ENCODE measurements at regions not wholly inside any gene's neighbourhood (a gene's known extent, or its start where the extent isn't known, plus 50 kb on each side); places are given as distances from the start of the nearest gene placed in this dataset.

- intact Hi-C loops (cut with micrococcal nuclease) (no loop called here), dilution Hi-C loops (cut with HindIII; ENCODE audit: low sequenced_read_pairs, unreplicated experiment) (no loop called here), in situ Hi-C loops (cut with MboI; ENCODE audit: low sequenced_read_pairs) (no loop called here)
- BruUV-seq (replicated peaks): no TSS peak
- Histone ChIP-seq H3K9me1 (ENCODE audit: insufficient read depth, low read length) (0 out of 2 replicates have a peak, but pooled peaks cover 3% of the 10 kb centered on the region), H3K14ac (replicated peaks; ENCODE audit: low read depth, low read length) (no peak overlapping the region), H2BK20ac (ENCODE audit: low read depth, low read length) (no peak overlapping the region), H3K9ac (ENCODE audit: low read depth, low read length) (no peak overlapping the region), H3K9me3 (ENCODE audit: control insufficient read depth, insufficient read depth, low read length) (no peaks in the 10 kb centered on the region), H2BK15ac (ENCODE audit: low read depth, low read length) (no peak overlapping the region), H3K4ac (ENCODE audit: low read depth, low read length) (no peak overlapping the region), H2AK5ac (ENCODE audit: low read depth, low read length) (no peak overlapping the region), H3K4me1 (ENCODE audit: control insufficient read depth, insufficient read depth, low read length) (peaks cover 6% of the 10 kb centered on the region), H3K27me3 (ENCODE audit: control insufficient read depth, insufficient read depth, low read length) (no peaks in the 10 kb centered on the region), H3K56ac (ENCODE audit: extremely low read depth, insufficient read depth, low read length) (no peak overlapping the region), H4K8ac (ENCODE audit: low read depth in 2 of 2, low read length in 2 of 2) (no peak overlapping the region), H3K4me2 (ENCODE audit: low read depth, low read length) (no peak overlapping the region), H3K36me3 (ENCODE audit: control insufficient read depth, insufficient read depth, low read length) (no peaks in the 10 kb centered on the region), H4K5ac (ENCODE audit: low read depth, low read length) (no peak overlapping the region), H2AK9ac (replicated peaks; ENCODE audit: low read depth, low read length, poor library complexity) (no peak overlapping the region), H3K18ac (ENCODE audit: low read depth, low read length) (no peak overlapping the region), H4K91ac (ENCODE audit: insufficient read depth, low read depth, low read length) (no peak overlapping the region), H3K4me3 (ENCODE audit: insufficient read depth, low read depth, low read length) (no peak overlapping the region), H4K20me1 (ENCODE audit: insufficient read depth, low read length) (no peaks in the 10 kb centered on the region), H2AFZ (replicated peaks; ENCODE audit: low read length, poor library complexity) (no peak overlapping the region), H2BK5ac (ENCODE audit: low read depth, low read length, poor library complexity, severe bottlenecking) (no peak overlapping the region), H3K27ac (ENCODE audit: insufficient read depth, low read length) (no peak overlapping the region), H2BK120ac (ENCODE audit: low read depth, low read length) (no peak overlapping the region), H3K23ac (ENCODE audit: low read depth, low read length) (no peak overlapping the region), H3K79me1 (ENCODE audit: low read depth in 1 of 2, low read length in 2 of 2) (no peaks in the 10 kb centered on the region)
- no peak for ATAC-seq (ENCODE audit: low read depth)
- TF ChIP-seq RAD21 (IDR thresholded peaks at IDR 0.05; ENCODE audit: low read length) (peak; percentile 27; the same call in 1 of the 2 replicates), CTCF (conservative IDR thresholded peaks at IDR 0.05; ENCODE audit: low read depth, low read length) (0 out of 2 replicates have a peak, but pooled peaks have one; percentile 21), POLR2A (IDR thresholded peaks at IDR 0.05; ENCODE audit: low read depth, low read length) (no peak)
- CTCF ChIA-PET: interaction anchor here (0.6 kb wide), 1 partner anchor 605 kb away, joined by 6 read pairs; no protein-coding TSS in a partner anchor
- no peak for DNase-seq
- POLR2A ChIA-PET (ENCODE audit: unreplicated experiment): no interaction called here
- WGBS, 2 experiments (ENCODE audit: extremely low coverage in 2 of 2, insufficient read length in 1 of 2): 71% methylated on average over 1 of the region's 1 CpG; no CpG with 5 or more reads in 1 of the 2 experiments
Observed at GRCh38 chr5:153905219-153905618, 133.5 kb downstream of the FAM114A2 start.

All from IMR-90 (cell line).